Lower leg skin (tissue), 3 donors: ENCODE measurements at regions not wholly inside any gene's neighbourhood (a gene's known extent, or its start where the extent isn't known, plus 50 kb on each side); places are given as distances from the start of the nearest gene placed in this dataset.

Source experiments
- CTCF ChIP-seq, 3 donors: fragments of 450-650 bp; IDR thresholded peaks; one replicate each; pipeline ENCODE4 v1.5.1; 2016; ENCODE audit warnings: antibody characterized with exemption in 3 of 3, mild to moderate bottlenecking in 3 of 3, moderate library complexity in 2 of 3
- POLR2A ChIP-seq, 2 donors: fragments of 450-650 bp; IDR thresholded peaks; one replicate each; pipeline ENCODE4 v1.6.1; 2016 to 2017; ENCODE audit warnings: antibody characterized with exemption in 2 of 2, mild to moderate bottlenecking in 1 of 2, moderate library complexity in 1 of 2

GRCh38 chr4:1559896-1560650 lies 124.0 kb downstream of the FAM53A start:
- TF ChIP-seq CTCF (IDR thresholded peaks at IDR 0.05) (no peak), POLR2A (IDR thresholded peaks at IDR 0.05) (no peak)
